ENCODE measurements at regions not wholly inside any gene's neighbourhood (a gene's known extent, or its start where the extent isn't known, plus 50 kb on each side); places are given as distances from the start of the nearest gene placed in this dataset.
"Not testable (repeated sequence)": the region's sequence is repeated elsewhere in the genome, so short reads cannot be mapped to it uniquely, and the experiment has no call there.

GRCh38 chr1:194367121-194367520, 1180.7 kb upstream of the B3GALT2 start:
- DNase-seq: no peak

- DNase-seq: no peak
These were observed 1180.3 kb upstream of the B3GALT2 start for GRCh38 chr1:194366705-194367104.

DNA sequence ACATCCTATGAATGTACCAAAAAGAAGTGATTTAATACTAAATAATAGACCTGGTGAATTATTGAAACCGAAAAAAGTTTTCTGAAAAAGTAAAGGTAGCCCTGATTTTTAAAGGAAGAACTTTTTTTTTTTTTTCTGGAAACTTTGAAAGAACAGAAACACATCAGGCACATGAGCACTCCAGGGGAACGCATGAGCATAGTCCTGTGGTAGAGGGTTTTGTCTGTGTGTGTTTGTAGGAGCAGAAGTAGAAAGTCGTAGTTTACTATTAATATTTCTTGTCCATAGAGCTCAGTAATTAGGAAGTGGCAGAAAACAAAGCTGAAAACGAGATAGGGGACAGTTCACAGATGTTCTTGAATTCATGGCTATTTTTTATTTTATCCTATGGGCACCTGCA, 1175.9 kb upstream of the B3GALT2 start:
- no peak for DNase-seq

DNA sequence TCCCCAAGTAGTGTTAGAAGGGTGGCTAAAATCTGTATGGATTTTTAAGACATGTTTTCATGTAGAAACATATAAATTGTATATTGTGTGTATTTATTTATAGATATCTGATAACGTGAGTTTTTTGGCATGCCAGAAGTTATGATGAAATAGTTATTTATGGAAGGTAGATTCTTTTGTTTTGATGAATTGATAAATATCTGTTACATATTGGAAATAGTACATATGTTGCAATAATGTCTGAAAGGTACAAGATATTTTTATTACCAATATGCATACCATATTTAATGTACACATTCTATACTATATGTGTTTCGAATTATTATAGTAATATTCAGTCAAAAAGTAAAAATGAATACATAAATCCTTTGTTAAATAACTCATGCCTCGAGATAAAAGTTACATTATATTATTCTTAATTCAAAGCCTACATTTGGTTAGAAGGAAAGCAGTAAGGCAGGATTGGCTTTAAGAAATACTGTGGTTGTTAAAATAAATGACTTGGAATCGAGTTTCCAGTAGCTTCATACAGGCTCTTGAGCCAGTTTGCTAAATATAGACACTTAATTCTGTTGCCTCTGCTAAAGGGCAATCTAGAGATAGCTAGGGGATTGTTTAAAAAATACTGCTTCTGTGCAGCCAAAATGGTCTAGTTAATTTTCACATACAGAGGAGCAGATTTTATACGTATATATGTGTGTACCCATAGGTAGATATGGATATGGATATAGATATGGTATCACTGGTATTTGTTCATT, 1175.1 kb upstream of the B3GALT2 start:
- DNase-seq: no peak

GRCh38 chr1:194358208-194358581, 1171.8 kb upstream of the B3GALT2 start:
- DNase-seq: no peak

DNA sequence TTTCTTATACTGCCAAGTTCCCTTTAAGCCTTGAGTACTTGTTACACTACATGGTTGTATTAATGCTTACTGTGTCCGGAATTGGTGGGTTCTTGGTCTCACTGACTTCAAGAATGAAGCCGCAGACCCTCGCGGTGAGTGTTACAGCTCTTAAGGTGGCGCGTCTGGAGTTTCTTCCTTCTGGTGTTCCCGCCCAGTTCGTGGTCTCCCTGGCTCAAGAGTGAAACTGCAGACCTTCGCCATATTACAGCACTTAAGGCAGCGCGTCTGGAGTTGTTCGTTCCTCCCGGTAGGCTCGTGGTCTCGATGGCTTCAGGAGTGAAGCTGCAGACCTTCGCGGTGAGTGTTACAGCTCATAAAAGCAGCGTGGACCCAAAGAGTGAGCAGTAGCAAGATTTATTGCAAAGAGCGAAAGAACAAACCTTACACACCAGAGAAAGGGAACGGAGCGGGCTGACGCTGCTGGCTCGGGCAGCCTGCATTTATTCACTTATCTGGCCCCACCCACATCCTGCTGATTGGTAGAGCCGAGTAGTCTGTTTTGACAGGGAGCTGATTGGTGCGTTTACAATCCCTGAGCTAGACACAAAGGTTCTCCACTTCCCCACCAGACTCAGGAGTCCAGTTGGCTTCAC, 1171.3 kb upstream of the B3GALT2 start:
- DNase-seq: not testable (repeated sequence)

DNA sequence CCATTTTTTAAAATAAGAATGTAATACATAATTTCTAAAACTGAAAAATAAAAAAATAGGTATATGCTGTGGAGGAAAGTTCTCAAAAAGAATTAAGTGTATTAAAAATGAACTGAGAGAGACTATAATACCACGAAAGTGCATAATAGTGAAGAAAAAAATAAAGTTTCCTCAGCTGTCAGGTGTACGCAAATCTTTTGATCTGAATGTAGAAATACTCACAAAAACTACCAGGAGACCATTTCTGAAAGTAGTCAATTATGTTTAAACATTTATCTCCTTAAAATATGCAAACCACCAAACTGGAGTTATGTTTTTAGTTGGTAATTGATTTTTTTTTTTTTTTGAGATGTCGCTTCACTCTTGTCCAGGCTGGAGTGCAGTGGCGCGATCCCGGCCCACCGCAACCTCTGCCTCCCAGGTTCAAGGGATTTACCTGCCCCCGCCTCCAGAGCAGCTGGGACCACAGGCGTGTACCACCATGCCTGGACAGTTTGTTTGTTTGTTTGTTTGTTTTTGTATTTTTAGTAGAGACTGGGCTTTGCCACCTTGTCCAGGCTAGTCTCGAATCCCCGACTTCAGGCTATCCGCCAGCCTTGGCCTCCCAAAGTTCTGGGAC, 1169.2 kb upstream of the B3GALT2 start:
- DNase-seq: no peak

DNA sequence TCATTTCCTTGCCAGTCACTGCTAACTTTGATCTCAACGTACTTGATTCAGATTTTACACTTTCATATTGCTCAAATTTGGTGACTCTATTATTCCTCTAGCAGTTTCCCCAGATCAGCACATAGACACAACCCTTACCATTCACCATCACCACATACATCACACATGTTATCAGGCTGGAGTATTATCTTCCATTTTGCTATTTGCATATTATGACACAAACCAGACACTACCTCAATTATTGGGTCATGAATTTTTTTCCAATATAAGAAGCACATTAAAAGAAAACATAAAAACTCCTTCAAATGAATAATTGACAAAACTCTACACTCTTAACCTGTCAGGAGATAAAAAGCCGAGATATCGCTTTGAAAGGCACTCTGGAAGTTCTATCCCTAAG, 1166.7 kb upstream of the B3GALT2 start:
- DNase-seq: no peak

DNA sequence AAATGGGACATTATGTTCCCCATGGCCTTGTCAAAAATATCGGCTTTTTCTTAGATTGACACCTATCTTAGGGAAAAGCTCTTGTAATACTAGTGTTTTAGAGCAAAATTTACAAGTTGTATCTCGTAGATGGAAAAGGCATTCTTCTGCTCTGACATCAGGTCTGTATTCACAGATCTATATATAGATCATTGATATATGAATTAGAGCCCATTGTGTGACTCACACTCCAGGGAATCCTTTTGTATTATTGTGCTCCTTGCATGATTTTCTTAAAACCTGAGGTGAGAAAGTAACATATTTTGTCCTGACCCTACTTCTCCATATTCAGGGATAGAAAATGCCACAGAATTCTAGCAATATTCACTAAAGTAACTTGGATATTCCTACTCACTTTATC, 1160.8 kb upstream of the B3GALT2 start:
- DNase-seq: no peak

GRCh38 chr1:194342484-194343262, 1156.3 kb upstream of the B3GALT2 start:
- no peak for DNase-seq

GRCh38 chr1:194341587-194341986, 1155.2 kb upstream of the B3GALT2 start:
- DNase-seq: no peak

DNA sequence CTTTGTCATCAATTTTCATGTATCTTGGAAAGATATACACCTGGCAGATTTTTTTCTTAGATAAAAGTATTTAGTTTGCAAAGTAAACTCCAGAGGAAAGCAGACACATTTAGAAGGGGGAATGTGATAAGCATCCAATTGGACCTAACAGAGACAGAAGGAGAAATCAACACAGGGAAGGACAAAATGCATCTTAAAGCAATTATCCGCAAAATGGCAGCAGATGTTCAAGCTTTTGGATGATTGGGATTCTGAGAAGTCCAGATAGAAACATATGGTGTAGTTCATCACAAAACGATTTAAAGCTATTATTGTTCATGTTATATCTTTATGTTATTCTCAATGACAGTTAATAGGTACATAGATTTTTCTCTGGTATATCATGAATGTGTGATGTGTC, 1153.1 kb upstream of the B3GALT2 start:
- no peak for DNase-seq

DNA sequence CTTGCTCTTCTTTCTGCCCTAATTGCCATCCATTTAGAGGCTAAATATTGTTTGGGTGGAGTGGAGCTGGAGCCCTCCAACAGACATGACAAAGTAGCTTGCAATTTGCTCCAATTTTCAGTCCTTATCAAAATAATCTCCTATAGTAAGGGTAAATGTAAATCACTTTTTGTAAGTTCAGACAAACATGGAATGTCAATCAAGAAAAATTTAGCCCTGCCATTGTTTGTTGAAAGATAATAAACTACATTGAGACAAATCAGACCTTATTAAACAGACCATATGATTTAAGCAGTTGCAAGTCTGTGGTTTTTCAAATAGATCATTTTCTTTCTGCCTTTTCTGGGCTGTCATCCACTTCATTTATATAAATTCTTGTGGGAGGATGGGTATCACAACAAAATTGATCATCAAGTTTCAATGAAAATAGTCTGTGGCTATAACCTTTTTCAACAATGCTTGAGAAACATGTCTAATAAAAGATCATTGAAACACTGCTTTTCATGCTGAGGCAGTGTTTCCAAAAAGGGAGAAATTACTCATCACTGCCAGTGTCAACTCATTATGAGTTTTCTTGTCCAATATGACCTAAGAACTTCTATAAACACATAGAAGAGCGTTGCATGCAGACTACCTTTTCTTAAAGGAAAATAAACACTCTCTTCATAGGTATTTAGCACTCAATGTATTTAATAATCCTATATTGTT, 1152.0 kb upstream of the B3GALT2 start:
- DNase-seq: no peak

DNA sequence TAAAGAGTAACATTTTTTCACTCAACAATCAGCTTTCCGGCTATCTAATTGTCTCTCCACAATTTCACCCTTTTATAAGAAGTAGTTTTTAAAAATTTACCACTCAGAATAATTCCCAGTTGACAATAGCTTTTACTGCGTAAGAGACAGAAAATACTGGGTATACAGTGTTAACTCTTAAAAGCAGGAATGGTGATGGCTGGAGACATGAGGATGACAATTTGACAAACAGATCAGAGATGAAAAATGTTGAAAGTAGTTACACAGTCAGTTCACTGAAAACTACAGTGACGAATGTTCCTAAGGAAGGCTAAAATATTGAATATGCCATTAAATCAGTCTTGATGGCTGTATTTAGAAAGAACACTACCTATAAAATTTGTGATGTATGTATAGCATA, 1146.8 kb upstream of the B3GALT2 start:
- no peak for DNase-seq

DNA sequence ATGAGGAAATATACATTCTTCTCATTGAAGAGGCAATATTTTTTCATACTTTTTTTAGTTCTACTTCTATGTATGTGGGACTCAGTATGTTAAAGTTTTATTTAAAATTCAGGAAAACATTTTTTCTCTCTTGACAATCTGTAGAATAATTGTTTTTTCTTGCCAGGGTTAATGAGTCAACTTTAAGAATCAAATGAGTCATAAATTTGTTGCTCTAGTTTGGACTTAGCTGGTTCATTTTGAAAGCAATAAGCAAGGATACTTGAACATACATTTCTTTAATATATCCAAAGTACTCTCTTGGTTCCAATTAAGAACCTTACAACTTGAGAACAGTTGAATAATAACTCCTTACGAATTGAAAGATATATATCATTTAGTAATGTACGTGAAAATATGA, 1145.3 kb upstream of the B3GALT2 start:
- no peak for DNase-seq

GRCh38 chr1:194322751-194323150, 1136.3 kb upstream of the B3GALT2 start:
- no peak for DNase-seq

GRCh38 chr1:194318790-194319280, 1132.4 kb upstream of the B3GALT2 start:
- no peak for DNase-seq

DNA sequence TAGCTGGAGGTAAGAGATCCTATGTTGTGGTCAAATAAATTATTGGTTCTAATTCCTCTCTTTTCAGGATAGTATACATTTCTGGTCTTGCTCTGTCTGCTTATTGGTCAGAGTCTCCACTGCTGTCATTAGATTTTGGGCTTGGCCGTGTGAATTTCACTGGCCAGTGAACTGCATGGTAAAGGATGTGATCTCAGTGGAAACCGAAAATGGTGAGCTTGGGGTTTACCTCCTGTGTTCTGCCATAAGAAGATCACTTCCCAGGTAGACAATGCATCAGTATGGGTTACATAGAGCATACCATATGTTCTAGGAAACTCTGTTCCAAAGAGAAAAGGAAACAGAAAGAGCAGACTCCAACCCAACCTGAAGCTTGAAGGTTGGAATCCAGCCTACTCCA, 1123.3 kb upstream of the B3GALT2 start:
- DNase-seq: no peak

- no peak for DNase-seq
These were observed 1122.9 kb upstream of the B3GALT2 start for GRCh38 chr1:194309269-194309668.

GRCh38 chr1:194300776-194301175, 1114.4 kb upstream of the B3GALT2 start:
- DNase-seq: no peak

DNA sequence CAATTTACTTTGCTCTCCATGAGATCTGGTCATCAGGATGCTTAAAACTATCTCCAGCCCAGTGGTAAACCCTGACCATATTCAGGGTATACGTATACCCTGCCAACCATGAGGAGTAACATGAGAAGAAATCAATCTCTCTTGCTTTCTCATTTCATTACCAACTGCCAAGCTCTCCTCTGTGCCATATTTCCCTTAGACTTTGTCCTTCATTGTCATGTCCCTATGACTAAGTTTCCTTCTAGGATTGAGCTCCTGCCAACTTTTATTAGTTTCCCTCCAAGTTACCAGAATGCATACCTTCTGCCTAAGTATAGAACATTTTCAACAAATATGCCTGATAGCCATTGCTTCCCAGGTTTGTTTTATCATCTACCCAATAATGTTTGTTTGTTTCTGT, 1113.9 kb upstream of the B3GALT2 start:
- DNase-seq: no peak

DNA sequence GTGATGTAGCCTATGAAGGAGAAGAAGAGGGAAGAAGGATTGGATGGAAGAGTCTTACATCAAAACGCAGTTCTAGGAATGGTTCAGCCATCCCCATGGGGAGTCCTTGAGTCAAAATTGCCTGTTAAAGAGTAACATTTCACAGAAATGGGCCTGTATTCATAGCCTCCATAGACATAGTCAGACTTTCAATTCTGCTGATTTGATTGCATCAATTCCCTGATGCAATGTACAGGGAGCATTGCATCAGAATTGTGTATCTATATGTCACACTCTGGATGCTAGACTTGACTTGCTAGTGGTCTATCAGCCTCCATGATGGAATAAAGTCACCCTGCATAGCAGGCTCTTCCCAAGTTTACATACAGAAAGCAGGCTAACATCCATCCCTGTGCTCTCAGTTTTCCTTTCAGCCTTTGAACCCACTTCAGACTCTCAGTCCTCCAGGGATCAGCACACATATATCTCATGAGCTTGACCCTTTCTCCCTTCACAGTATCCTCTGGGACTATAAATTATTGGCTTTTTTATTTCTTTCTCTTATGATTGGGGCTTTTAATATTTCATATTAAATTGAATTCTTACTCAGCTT, 1111.7 kb upstream of the B3GALT2 start:
- DNase-seq: no peak
